Natural killer cell (primary cell): ENCODE measurements at regions not wholly inside any gene's neighbourhood (a gene's known extent, or its start where the extent isn't known, plus 50 kb on each side); places are given as distances from the start of the nearest gene placed in this dataset.

Experiments used
- ATAC-seq, 3 donors: fragments of 150-1000 bp in 2 of 3; fragments of 200-7000 bp in 1 of 3; cut with Tn5 transposase; 1 replicate in 1 of 3; 2 replicates in 2 of 3; pipeline ENCODE4 v1.10.0; 2021; ENCODE audit warnings: mild to moderate bottlenecking in 2 of 3, moderate library complexity in 2 of 3
- DNase-seq, 2 donors: peaks; one replicate each; pipeline versions ENCODE4 v3.0.0 to v3.0.0-alpha.2; 2013 to 2021; ENCODE audit warnings: mixed read lengths in 1 of 2
- H3K27ac ChIP-seq: one replicate; pipeline ENCODE4 v1.5.1; 2013; ENCODE audit warnings: mild to moderate bottlenecking, low read length
- H3K27me3 ChIP-seq: one replicate; pipeline ENCODE4 v1.6.1; 2013; ENCODE audit warnings: low read length; ENCODE audit not compliant: control insufficient read depth, insufficient read depth
- H3K36me3 ChIP-seq: one replicate; pipeline ENCODE4 v1.6.1; 2013; ENCODE audit warnings: low read length; ENCODE audit not compliant: control insufficient read depth, insufficient read depth
- H3K4me1 ChIP-seq: one replicate; pipeline ENCODE4 v1.6.1; 2013; ENCODE audit warnings: low read length; ENCODE audit not compliant: control insufficient read depth, insufficient read depth
- H3K4me3 ChIP-seq: one replicate; pipeline ENCODE4 v1.5.1; 2013; ENCODE audit warnings: low read length
- H3K9me3 ChIP-seq: one replicate; pipeline ENCODE4 v1.6.1; 2013; ENCODE audit warnings: low read length; ENCODE audit not compliant: control insufficient read depth, insufficient read depth
- H3K27ac Mint-ChIP-seq, 2 donors: one replicate each; pipeline ENCODE4 v1.8.0; 2022; ENCODE audit warnings: mild to moderate bottlenecking in 2 of 2, mixed read lengths in 2 of 2, moderate library complexity in 1 of 2
- H3K27me3 Mint-ChIP-seq, 2 donors: one replicate each; pipeline ENCODE4 v1.8.0; 2022; ENCODE audit warnings: low read depth in 2 of 2, mixed read lengths in 2 of 2
- H3K36me3 Mint-ChIP-seq: one replicate; pipeline ENCODE4 v1.8.0; 2022; ENCODE audit warnings: mixed read lengths
- H3K4me1 Mint-ChIP-seq, 2 donors: one replicate each; pipeline ENCODE4 v1.8.0; 2022; ENCODE audit warnings: mixed read lengths in 2 of 2
- H3K4me3 Mint-ChIP-seq: one replicate; pipeline ENCODE4 v1.8.0; 2022; ENCODE audit warnings: mild to moderate bottlenecking, moderate library complexity, mixed read lengths
- H3K9me3 Mint-ChIP-seq, 2 donors: one replicate each; pipeline ENCODE4 v1.8.0; 2022; ENCODE audit warnings: mixed read lengths in 2 of 2
- CTCF ChIP-seq: fragments of 200-600 bp; IDR thresholded peaks from one replicate; pipeline ENCODE4 v1.8.0; 2022; ENCODE audit warnings: antibody characterized with exemption
- WGBS: methylation state at CpG from one replicate; pipeline ENCODE4 v1.1.7; 2013; ENCODE audit warnings: missing lambda C conversion rate; ENCODE audit not compliant: insufficient coverage; 5-methylcytosine and 5-hydroxymethylcytosine counted together
- intact Hi-C: fragments of 100-400 bp; cut with micrococcal nuclease; formaldehyde crosslinking; loops from one replicate; pipeline ENCODE4 v1.14.2; 2022

- no peaks in the 10 kb centered on the region for H3K4me1 ChIP-seq
- no peaks in the 10 kb centered on the region for H3K9me3 ChIP-seq
- DNase-seq (no peak), ATAC-seq (no peak)
- no peaks in the 10 kb centered on the region for H3K9me3 Mint-ChIP-seq
- no peaks in the 10 kb centered on the region for H3K36me3 Mint-ChIP-seq
- no peak overlapping the region for H3K4me3 ChIP-seq
- 90% methylated on average over 1 of the region's 1 CpG for WGBS
- no peak for TF ChIP-seq CTCF
- peaks cover 7 to 10% of the 10 kb centered on the region in 2 donors for H3K4me1 Mint-ChIP-seq
- H3K36me3 ChIP-seq, result no peaks in the 10 kb centered on the region
- H3K4me3 Mint-ChIP-seq, result no peak overlapping the region
- intact Hi-C loops, result no loop called here
- no peak overlapping the region for H3K27ac Mint-ChIP-seq
- no peaks in the 10 kb centered on the region for H3K27me3 ChIP-seq
- H3K27me3 Mint-ChIP-seq, result no peaks in the 10 kb centered on the region
- H3K27ac ChIP-seq, result no peak overlapping the region
These were observed 72.7 kb upstream of the NOX3 start for GRCh38 chr6:155528335-155528734.

GRCh38 chr6:155527443-155527842 lies 71.8 kb upstream of the NOX3 start:
- intact Hi-C loops, result no loop called here
- Mint-ChIP-seq H3K36me3 (no peaks in the 10 kb centered on the region), H3K27me3 (no peaks in the 10 kb centered on the region), H3K27ac (no peak overlapping the region), H3K4me3 (no peak overlapping the region), H3K4me1 (peaks cover 7 to 10% of the 10 kb centered on the region in 2 donors), H3K9me3 (peaks cover 0 to 2% of the 10 kb centered on the region in 2 donors)
- Histone ChIP-seq H3K27ac (no peak overlapping the region), H3K9me3 (no peaks in the 10 kb centered on the region), H3K4me1 (no peaks in the 10 kb centered on the region), H3K4me3 (no peak overlapping the region), H3K27me3 (no peaks in the 10 kb centered on the region), H3K36me3 (no peaks in the 10 kb centered on the region)
- TF ChIP-seq CTCF, result no peak
- ATAC-seq (no peak), DNase-seq (no peak)
- no CpG with 5 or more reads among the region's 3 CpGs for whole genome bisulfite sequencing

- Histone ChIP-seq H3K4me1 (no peaks in the 10 kb centered on the region), H3K27me3 (no peaks in the 10 kb centered on the region), H3K36me3 (no peaks in the 10 kb centered on the region), H3K4me3 (no peak overlapping the region), H3K9me3 (no peaks in the 10 kb centered on the region), H3K27ac (no peak overlapping the region)
- ATAC-seq (no peak), DNase-seq (no peak)
- Mint-ChIP-seq H3K4me3 (no peak overlapping the region), H3K27me3 (no peaks in the 10 kb centered on the region), H3K27ac (no peak overlapping the region), H3K4me1 (peaks cover 4 to 5% of the 10 kb centered on the region in 2 donors), H3K36me3 (no peaks in the 10 kb centered on the region), H3K9me3 (peaks cover 0 to 2% of the 10 kb centered on the region in 2 donors)
- WGBS, result 79% methylated on average over 7 of the region's 9 CpGs
- no peak for TF ChIP-seq CTCF
- intact Hi-C loops, result no loop called here
These were observed 68.4 kb upstream of the NOX3 start for GRCh38 chr6:155523821-155524651.

- H3K27me3 ChIP-seq, result no peaks in the 10 kb centered on the region
- peaks cover 0 to 4% of the 10 kb centered on the region in 2 donors for H3K9me3 Mint-ChIP-seq
- no peaks in the 10 kb centered on the region for H3K36me3 Mint-ChIP-seq
- H3K9me3 ChIP-seq, result no peaks in the 10 kb centered on the region
- no peak overlapping the region for H3K4me3 Mint-ChIP-seq
- no peak for TF ChIP-seq CTCF
- H3K27ac Mint-ChIP-seq, result no peak overlapping the region
- intact Hi-C loops, result no loop called here
- no peak overlapping the region for H3K27ac ChIP-seq
- H3K4me3 ChIP-seq, result no peak overlapping the region
- H3K4me1 Mint-ChIP-seq, result no peaks in the 10 kb centered on the region
- no peaks in the 10 kb centered on the region for H3K36me3 ChIP-seq
- H3K27me3 Mint-ChIP-seq, result peaks cover 0 to under 1% of the 10 kb centered on the region in 2 donors
- ATAC-seq (no peak), DNase-seq (no peak)
- H3K4me1 ChIP-seq, result no peaks in the 10 kb centered on the region
These were observed 66.1 kb upstream of the NOX3 start for GRCh38 chr6:155521719-155522118.
